Endothelial cell (in vitro differentiated cells): ENCODE measurements at regions not wholly inside any gene's neighbourhood (a gene's known extent, or its start where the extent isn't known, plus 50 kb on each side); places are given as distances from the start of the nearest gene placed in this dataset.
"Not testable (repeated sequence)": the region's sequence is repeated elsewhere in the genome, so short reads cannot be mapped to it uniquely, and the experiment has no call there.

Source experiments
- DNase-seq: peaks from one replicate; pipeline ENCODE4 v3.0.0; 2021; ENCODE audit warnings: low spot score
- H3K27ac Mint-ChIP-seq: one replicate; pipeline ENCODE4 v1.8.0; 2021; ENCODE audit warnings: mixed read lengths, inconsistent platforms; ENCODE audit not compliant: unreplicated experiment
- H3K27me3 Mint-ChIP-seq: one replicate; pipeline ENCODE4 v1.8.0; 2021; ENCODE audit warnings: mild to moderate bottlenecking, moderate library complexity, mixed read lengths, inconsistent platforms; ENCODE audit not compliant: unreplicated experiment
- H3K36me3 Mint-ChIP-seq: one replicate; pipeline ENCODE4 v1.8.0; 2021; ENCODE audit warnings: mild to moderate bottlenecking, low read depth, mixed read lengths, inconsistent platforms; ENCODE audit not compliant: unreplicated experiment
- H3K4me1 Mint-ChIP-seq: one replicate; pipeline ENCODE4 v1.8.0; 2021; ENCODE audit warnings: mild to moderate bottlenecking, mixed read lengths, inconsistent platforms; ENCODE audit not compliant: unreplicated experiment
- H3K4me3 Mint-ChIP-seq: one replicate; pipeline ENCODE4 v1.8.0; 2021; ENCODE audit warnings: mild to moderate bottlenecking, mixed read lengths, inconsistent platforms; ENCODE audit not compliant: unreplicated experiment
- H3K9me3 Mint-ChIP-seq: one replicate; pipeline ENCODE4 v1.8.0; 2021; ENCODE audit warnings: mixed read lengths, inconsistent platforms; ENCODE audit not compliant: unreplicated experiment
- CTCF ChIP-seq: fragments of 200-600 bp; sonication (generic); IDR thresholded peaks from one replicate; pipeline ENCODE4 v1.5.0; 2021; ENCODE audit warnings: antibody characterized with exemption; ENCODE audit not compliant: unreplicated experiment

DNA sequence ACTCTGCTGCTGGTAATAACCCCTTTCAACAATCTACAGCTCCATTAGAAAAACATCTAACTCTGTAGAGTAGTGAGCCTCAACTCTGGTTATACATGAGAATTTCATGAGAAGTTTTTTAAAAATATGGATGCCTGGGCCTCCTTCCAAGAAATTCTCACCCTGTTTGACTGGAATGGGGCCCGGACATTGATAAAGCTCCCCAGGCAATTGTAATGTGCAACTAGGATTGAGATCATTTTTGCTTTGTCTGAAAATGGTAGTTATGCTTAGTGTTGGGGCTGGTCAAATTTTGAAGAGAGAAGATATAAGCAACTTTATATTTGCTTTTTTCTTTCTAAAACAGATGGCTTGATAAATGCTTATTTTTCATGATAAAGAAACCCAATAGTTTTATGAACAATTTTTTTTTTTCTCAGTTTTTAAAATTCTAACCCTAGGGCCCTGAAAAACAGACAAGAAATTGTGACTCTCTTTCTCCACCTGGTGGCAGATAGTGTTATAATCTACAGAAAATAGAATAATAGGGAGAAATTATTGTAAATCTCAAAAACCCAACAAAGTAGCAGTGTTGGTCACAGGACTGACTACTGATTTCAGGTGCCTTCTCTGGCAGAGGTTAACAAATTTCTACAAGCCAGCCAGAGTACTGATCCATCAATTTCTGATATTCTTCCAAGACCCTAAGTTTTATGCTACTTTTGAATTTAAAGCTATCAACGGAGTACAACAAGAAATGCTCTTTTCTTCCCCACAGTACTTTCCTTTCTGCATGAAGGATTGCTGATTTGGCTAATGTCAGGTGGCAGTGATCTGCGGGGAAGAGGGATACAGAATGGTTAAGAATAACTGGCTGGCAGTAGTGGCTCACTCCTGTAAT lies 174.8 kb downstream of the DKK1 start:
- no peaks in the 10 kb centered on the region for H3K36me3 Mint-ChIP-seq
- H3K4me1 Mint-ChIP-seq = no peaks in the 10 kb centered on the region
- H3K27me3 Mint-ChIP-seq = no peaks in the 10 kb centered on the region
- no peak overlapping the region for H3K27ac Mint-ChIP-seq
- TF ChIP-seq CTCF = peak; percentile 92
- no peak for DNase-seq
- H3K4me3 Mint-ChIP-seq = no peak overlapping the region
- no peaks in the 10 kb centered on the region for H3K9me3 Mint-ChIP-seq

GRCh38 chr10:52491246-52491995 lies 177.3 kb downstream of the DKK1 start:
- Mint-ChIP-seq H3K27ac (no peak overlapping the region), H3K4me1 (no peaks in the 10 kb centered on the region), H3K9me3 (no peaks in the 10 kb centered on the region), H3K36me3 (no peaks in the 10 kb centered on the region), H3K27me3 (no peaks in the 10 kb centered on the region), H3K4me3 (no peak overlapping the region)
- DNase-seq = no peak
- TF ChIP-seq CTCF = no peak

- peaks cover 2% of the 10 kb centered on the region for H3K9me3 Mint-ChIP-seq
- no peaks in the 10 kb centered on the region for H3K27me3 Mint-ChIP-seq
- no peak overlapping the region for H3K27ac Mint-ChIP-seq
- H3K4me3 Mint-ChIP-seq = no peak overlapping the region
- no peak for TF ChIP-seq CTCF
- peaks cover 7% of the 10 kb centered on the region for H3K36me3 Mint-ChIP-seq
- peaks cover 7% of the 10 kb centered on the region for H3K4me1 Mint-ChIP-seq
- DNase-seq = no peak
Observed at GRCh38 chr10:52499281-52499680, 185.2 kb downstream of the DKK1 start.

GRCh38 chr10:52500476-52500875 lies 186.4 kb downstream of the DKK1 start:
- no peak for TF ChIP-seq CTCF
- H3K36me3 Mint-ChIP-seq = peaks cover 10% of the 10 kb centered on the region
- H3K4me1 Mint-ChIP-seq = peaks cover 7% of the 10 kb centered on the region
- no peak for DNase-seq
- H3K27me3 Mint-ChIP-seq = peaks cover 1% of the 10 kb centered on the region
- H3K9me3 Mint-ChIP-seq = peaks cover 4% of the 10 kb centered on the region
- H3K27ac Mint-ChIP-seq = no peak overlapping the region
- no peak overlapping the region for H3K4me3 Mint-ChIP-seq

DNA sequence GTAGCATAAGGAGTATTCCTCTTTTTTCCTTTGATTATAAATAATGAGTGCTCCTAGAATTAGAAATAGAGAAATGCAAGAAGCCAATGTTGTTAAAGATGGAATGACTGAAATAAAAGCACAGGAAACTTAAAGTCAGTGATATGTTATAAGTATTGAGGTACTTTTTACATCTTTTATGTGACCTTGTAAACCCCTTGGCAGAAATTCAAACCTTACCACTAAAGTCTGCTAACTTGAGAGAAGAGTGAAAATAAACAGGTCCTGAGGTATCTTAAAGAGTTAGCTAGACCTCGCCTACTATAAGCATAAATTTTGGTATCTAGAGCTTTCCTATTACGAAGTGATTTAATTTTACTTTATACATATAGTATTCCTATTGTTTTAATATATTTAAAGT lies 188.2 kb downstream of the DKK1 start:
- no peak for TF ChIP-seq CTCF
- no peak overlapping the region for H3K27ac Mint-ChIP-seq
- no peak for DNase-seq
- H3K27me3 Mint-ChIP-seq = peaks cover 1% of the 10 kb centered on the region
- H3K4me1 Mint-ChIP-seq = peaks cover 7% of the 10 kb centered on the region
- peaks cover 10% of the 10 kb centered on the region for H3K36me3 Mint-ChIP-seq
- H3K4me3 Mint-ChIP-seq = no peak overlapping the region
- peaks cover 4% of the 10 kb centered on the region for H3K9me3 Mint-ChIP-seq

GRCh38 chr10:52505341-52505740 lies 191.3 kb downstream of the DKK1 start:
- not testable (repeated sequence) for H3K27ac Mint-ChIP-seq, H3K4me1 Mint-ChIP-seq, H3K27me3 Mint-ChIP-seq, H3K4me3 Mint-ChIP-seq, H3K9me3 Mint-ChIP-seq, DNase-seq, H3K36me3 Mint-ChIP-seq
